ENCODE measurements at regions not wholly inside any gene's neighbourhood (a gene's known extent, or its start where the extent isn't known, plus 50 kb on each side); places are given as distances from the start of the nearest gene placed in this dataset.
A peak's percentile ranks its signal among the peaks of the same experiment; 100 is the strongest.

DNA sequence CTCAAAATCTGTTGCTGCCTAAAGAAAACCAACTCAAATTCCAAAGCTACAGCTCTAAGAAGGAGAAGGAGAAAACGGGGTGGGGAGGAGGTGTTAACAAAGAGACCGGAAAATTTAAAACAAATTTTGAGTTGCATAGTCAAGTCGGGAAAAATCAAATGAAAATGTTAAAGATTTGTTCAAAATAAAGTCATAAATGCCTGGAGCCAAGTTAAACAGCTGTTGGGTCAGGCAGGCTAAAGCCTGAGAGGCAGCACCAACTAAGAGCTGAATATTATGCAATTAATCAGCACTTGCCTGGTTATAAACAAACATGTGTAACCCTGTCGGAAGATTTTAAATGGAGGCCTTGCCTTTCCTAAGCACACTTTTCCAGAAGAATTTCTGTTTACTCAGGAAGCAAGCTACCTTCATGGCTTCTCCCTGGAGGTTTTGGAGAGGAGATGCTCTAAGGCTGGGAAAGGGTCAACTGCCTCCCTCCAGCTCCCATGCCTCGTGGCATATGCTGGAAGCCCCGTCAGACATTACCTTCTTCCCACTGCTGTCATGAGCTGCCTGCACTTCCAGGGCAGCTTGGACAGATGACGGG lies 270.5 kb downstream of the DMRT2 start:
- H3K27me3 Mint-ChIP-seq (ENCODE audit: insufficient read depth, low read depth, poor library complexity), result no peaks in the 10 kb centered on the region
- no peaks in the 10 kb centered on the region for H3F3A ChIP-seq (replicated peaks; ENCODE audit: low read depth)
- H3K27ac Mint-ChIP-seq, result no peak overlapping the region
- H3K9me3 Mint-ChIP-seq, result no peaks in the 10 kb centered on the region
- H3K4me2 ChIP-seq, result no peak overlapping the region
- no peak overlapping the region for H3K27ac ChIP-seq (ENCODE audit: low read depth)
- TF ChIP-seq ZNF331 (CRISPR knock-in tag; IDR thresholded peaks at IDR 0.05; ENCODE audit: low read depth) (no peak), JUNB (IDR thresholded peaks at IDR 0.05; ENCODE audit: unreplicated experiment) (no peak), REST (IDR thresholded peaks at IDR 0.05; ENCODE audit: unreplicated experiment) (no peak), STAT1 (IDR thresholded peaks at IDR 0.05; ENCODE audit: unreplicated experiment) (no peak), CREB1 (CRISPR knock-in tag; IDR thresholded peaks at IDR 0.05; ENCODE audit: low read depth) (no peak), EZH2 (IDR thresholded peaks at IDR 0.05; ENCODE audit: low read depth, unreplicated experiment) (no peak), ETS1 (IDR thresholded peaks at IDR 0.05) (no peak), EZH2phosphoT487 (IDR thresholded peaks at IDR 0.05; ENCODE audit: unreplicated experiment) (no peak), NANOG (IDR thresholded peaks at IDR 0.05; ENCODE audit: borderline replicate concordance) (no peak), POLR2AphosphoS5 (IDR thresholded peaks at IDR 0.05; ENCODE audit: low read depth) (no peak), ZNF114 (CRISPR knock-in tag; IDR thresholded peaks at IDR 0.05) (no peak)
- TF ChIP-seq, protein P1, sequence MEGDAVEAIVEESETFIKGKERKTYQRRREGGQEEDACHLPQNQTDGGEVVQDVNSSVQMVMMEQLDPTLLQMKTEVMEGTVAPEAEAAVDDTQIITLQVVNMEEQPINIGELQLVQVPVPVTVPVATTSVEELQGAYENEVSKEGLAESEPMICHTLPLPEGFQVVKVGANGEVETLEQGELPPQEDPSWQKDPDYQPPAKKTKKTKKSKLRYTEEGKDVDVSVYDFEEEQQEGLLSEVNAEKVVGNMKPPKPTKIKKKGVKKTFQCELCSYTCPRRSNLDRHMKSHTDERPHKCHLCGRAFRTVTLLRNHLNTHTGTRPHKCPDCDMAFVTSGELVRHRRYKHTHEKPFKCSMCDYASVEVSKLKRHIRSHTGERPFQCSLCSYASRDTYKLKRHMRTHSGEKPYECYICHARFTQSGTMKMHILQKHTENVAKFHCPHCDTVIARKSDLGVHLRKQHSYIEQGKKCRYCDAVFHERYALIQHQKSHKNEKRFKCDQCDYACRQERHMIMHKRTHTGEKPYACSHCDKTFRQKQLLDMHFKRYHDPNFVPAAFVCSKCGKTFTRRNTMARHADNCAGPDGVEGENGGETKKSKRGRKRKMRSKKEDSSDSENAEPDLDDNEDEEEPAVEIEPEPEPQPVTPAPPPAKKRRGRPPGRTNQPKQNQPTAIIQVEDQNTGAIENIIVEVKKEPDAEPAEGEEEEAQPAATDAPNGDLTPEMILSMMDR (conservative IDR thresholded peaks at IDR 0.05; ENCODE audit: low read depth in 2 of 2), result no peak
- TF ChIP-seq, protein P2, sequence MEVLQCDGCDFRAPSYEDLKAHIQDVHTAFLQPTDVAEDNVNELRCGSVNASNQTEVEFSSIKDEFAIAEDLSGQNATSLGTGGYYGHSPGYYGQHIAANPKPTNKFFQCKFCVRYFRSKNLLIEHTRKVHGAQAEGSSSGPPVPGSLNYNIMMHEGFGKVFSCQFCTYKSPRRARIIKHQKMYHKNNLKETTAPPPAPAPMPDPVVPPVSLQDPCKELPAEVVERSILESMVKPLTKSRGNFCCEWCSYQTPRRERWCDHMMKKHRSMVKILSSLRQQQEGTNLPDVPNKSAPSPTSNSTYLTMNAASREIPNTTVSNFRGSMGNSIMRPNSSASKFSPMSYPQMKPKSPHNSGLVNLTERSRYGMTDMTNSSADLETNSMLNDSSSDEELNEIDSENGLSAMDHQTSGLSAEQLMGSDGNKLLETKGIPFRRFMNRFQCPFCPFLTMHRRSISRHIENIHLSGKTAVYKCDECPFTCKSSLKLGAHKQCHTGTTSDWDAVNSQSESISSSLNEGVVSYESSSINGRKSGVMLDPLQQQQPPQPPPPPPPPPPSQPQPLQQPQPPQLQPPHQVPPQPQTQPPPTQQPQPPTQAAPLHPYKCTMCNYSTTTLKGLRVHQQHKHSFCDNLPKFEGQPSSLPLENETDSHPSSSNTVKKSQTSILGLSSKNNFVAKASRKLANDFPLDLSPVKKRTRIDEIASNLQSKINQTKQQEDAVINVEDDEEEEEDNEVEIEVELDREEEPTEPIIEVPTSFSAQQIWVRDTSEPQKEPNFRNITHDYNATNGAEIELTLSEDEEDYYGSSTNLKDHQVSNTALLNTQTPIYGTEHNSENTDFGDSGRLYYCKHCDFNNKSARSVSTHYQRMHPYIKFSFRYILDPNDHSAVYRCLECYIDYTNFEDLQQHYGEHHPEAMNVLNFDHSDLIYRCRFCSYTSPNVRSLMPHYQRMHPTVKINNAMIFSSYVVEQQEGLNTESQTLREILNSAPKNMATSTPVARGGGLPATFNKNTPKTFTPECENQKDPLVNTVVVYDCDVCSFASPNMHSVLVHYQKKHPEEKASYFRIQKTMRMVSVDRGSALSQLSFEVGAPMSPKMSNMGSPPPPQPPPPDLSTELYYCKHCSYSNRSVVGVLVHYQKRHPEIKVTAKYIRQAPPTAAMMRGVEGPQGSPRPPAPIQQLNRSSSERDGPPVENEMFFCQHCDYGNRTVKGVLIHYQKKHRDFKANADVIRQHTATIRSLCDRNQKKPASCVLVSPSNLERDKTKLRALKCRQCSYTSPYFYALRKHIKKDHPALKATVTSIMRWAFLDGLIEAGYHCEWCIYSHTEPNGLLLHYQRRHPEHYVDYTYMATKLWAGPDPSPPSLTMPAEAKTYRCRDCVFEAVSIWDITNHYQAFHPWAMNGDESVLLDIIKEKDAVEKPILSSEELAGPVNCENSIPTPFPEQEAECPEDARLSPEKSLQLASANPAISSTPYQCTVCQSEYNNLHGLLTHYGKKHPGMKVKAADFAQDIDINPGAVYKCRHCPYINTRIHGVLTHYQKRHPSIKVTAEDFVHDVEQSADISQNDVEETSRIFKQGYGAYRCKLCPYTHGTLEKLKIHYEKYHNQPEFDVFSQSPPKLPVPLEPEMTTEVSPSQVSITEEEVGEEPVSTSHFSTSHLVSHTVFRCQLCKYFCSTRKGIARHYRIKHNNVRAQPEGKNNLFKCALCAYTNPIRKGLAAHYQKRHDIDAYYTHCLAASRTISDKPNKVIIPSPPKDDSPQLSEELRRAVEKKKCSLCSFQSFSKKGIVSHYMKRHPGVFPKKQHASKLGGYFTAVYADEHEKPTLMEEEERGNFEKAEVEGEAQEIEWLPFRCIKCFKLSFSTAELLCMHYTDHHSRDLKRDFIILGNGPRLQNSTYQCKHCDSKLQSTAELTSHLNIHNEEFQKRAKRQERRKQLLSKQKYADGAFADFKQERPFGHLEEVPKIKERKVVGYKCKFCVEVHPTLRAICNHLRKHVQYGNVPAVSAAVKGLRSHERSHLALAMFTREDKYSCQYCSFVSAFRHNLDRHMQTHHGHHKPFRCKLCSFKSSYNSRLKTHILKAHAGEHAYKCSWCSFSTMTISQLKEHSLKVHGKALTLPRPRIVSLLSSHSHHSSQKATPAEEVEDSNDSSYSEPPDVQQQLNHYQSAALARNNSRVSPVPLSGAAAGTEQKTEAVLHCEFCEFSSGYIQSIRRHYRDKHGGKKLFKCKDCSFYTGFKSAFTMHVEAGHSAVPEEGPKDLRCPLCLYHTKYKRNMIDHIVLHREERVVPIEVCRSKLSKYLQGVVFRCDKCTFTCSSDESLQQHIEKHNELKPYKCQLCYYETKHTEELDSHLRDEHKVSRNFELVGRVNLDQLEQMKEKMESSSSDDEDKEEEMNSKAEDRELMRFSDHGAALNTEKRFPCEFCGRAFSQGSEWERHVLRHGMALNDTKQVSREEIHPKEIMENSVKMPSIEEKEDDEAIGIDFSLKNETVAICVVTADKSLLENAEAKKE (CRISPR knock-in tag; IDR thresholded peaks at IDR 0.05), result no peak
- no peak for DNase-seq (ENCODE audit: low spot score)
- no peaks in the 10 kb centered on the region for H3K79me2 ChIP-seq (replicated peaks; ENCODE audit: insufficient read depth)
- H3K4me3 ChIP-seq, result no peak overlapping the region
- no peaks in the 10 kb centered on the region for H3K36me3 ChIP-seq (ENCODE audit: insufficient read depth)
- peaks cover 10% of the 10 kb centered on the region for H3K4me1 ChIP-seq (ENCODE audit: insufficient read depth)
- H3K9me2 ChIP-seq (ENCODE audit: insufficient read depth), result no peaks in the 10 kb centered on the region
- H3K4me1 Mint-ChIP-seq, result peaks cover 8% of the 10 kb centered on the region
- H4K20me1 ChIP-seq (replicated peaks; ENCODE audit: insufficient read depth), result no peaks in the 10 kb centered on the region
- H2AFZ ChIP-seq, result 0 out of 2 replicates have a peak overlapping the region, but pooled peaks have one; percentile 60
- H3K4me3 Mint-ChIP-seq, result no peak overlapping the region
- H3K27me3 ChIP-seq (ENCODE audit: insufficient read depth), result no peaks in the 10 kb centered on the region
- no peak for ATAC-seq
- no peaks in the 10 kb centered on the region for H3K36me3 Mint-ChIP-seq (ENCODE audit: low read depth)

Measured in GM23338 (cell line).